HL-60 (cell line): ENCODE measurements at regions not wholly inside any gene's neighbourhood (a gene's known extent, or its start where the extent isn't known, plus 50 kb on each side); places are given as distances from the start of the nearest gene placed in this dataset.

Experiments
- DNase-seq, 2 experiments: peaks; one replicate each; pipeline ENCODE4 v3.0.0-alpha.2; 2010 to 2020; ENCODE audit warnings: low read depth in 1 of 2, low spot score in 1 of 2
- H3K27ac ChIP-seq: fragments of 250-450 bp; sonication (Bioruptor Pico); replicated peaks from 2 replicates; pipeline ENCODE4 v1.5.1; 2020; ENCODE audit warnings: mild to moderate bottlenecking, moderate library complexity
- H3K27me3 ChIP-seq: fragments of 250-450 bp; sonication (Bioruptor Pico); 2 replicates; pipeline ENCODE4 v1.5.1; 2021; ENCODE audit warnings: mild to moderate bottlenecking, moderate library complexity; ENCODE audit not compliant: insufficient read depth, poor library complexity, severe bottlenecking
- H3K4me3 ChIP-seq: replicated peaks from 2 replicates; pipeline ENCODE4 v1.5.1; 2011; ENCODE audit warnings: mild to moderate bottlenecking, control low read depth, low read length; ENCODE audit not compliant: insufficient read depth
- GABPA ChIP-seq: IDR thresholded peaks from 2 replicates; pipeline ENCODE4 v1.6.1; 2012; ENCODE audit warnings: low read depth
- POLR2AphosphoS5 ChIP-seq: IDR thresholded peaks from 2 replicates; pipeline ENCODE4 v1.6.1; 2012; ENCODE audit warnings: low read depth
- SPI1 ChIP-seq: IDR thresholded peaks from 2 replicates; pipeline ENCODE4 v1.6.1; 2012; ENCODE audit warnings: low read depth, mild to moderate bottlenecking, borderline replicate concordance
- TF ChIP-seq, protein P1 (sequence below): IDR thresholded peaks from 2 replicates; pipeline ENCODE4 v1.6.1; 2012; ENCODE audit warnings: low read depth; ENCODE audit not compliant: insufficient replicate concordance
- TF ChIP-seq, protein P2 (sequence below): IDR thresholded peaks from one replicate; pipeline ENCODE4 v1.5.1; 2011; ENCODE audit warnings: low read length, control low read depth, inconsistent platforms; ENCODE audit not compliant: insufficient read depth

DNA sequence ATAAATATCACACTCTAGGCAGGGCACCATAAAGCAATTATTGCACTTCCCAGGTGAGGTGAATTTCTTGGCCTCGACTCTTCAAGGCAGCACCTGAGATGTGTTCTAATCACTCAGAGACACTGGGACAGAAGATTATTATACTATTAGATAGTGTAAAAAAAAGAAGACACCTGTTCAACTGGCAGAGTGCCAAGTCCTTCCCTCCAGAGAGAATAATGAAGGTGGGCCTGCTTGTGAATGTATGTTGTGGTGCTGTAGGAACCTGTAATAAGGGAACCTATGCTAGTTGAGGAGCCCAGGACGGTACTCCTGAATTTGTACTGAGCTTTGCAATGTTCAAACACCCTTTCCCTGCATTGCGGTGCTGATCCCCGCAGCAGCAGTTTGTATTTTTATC is 107.5 kb downstream of the NXPE2 start:
- TF ChIP-seq GABPA (no peak), POLR2AphosphoS5 (no peak), SPI1 (no peak)
- TF ChIP-seq, protein P1, sequence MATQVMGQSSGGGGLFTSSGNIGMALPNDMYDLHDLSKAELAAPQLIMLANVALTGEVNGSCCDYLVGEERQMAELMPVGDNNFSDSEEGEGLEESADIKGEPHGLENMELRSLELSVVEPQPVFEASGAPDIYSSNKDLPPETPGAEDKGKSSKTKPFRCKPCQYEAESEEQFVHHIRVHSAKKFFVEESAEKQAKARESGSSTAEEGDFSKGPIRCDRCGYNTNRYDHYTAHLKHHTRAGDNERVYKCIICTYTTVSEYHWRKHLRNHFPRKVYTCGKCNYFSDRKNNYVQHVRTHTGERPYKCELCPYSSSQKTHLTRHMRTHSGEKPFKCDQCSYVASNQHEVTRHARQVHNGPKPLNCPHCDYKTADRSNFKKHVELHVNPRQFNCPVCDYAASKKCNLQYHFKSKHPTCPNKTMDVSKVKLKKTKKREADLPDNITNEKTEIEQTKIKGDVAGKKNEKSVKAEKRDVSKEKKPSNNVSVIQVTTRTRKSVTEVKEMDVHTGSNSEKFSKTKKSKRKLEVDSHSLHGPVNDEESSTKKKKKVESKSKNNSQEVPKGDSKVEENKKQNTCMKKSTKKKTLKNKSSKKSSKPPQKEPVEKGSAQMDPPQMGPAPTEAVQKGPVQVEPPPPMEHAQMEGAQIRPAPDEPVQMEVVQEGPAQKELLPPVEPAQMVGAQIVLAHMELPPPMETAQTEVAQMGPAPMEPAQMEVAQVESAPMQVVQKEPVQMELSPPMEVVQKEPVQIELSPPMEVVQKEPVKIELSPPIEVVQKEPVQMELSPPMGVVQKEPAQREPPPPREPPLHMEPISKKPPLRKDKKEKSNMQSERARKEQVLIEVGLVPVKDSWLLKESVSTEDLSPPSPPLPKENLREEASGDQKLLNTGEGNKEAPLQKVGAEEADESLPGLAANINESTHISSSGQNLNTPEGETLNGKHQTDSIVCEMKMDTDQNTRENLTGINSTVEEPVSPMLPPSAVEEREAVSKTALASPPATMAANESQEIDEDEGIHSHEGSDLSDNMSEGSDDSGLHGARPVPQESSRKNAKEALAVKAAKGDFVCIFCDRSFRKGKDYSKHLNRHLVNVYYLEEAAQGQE: no peak
- TF ChIP-seq, protein P2, sequence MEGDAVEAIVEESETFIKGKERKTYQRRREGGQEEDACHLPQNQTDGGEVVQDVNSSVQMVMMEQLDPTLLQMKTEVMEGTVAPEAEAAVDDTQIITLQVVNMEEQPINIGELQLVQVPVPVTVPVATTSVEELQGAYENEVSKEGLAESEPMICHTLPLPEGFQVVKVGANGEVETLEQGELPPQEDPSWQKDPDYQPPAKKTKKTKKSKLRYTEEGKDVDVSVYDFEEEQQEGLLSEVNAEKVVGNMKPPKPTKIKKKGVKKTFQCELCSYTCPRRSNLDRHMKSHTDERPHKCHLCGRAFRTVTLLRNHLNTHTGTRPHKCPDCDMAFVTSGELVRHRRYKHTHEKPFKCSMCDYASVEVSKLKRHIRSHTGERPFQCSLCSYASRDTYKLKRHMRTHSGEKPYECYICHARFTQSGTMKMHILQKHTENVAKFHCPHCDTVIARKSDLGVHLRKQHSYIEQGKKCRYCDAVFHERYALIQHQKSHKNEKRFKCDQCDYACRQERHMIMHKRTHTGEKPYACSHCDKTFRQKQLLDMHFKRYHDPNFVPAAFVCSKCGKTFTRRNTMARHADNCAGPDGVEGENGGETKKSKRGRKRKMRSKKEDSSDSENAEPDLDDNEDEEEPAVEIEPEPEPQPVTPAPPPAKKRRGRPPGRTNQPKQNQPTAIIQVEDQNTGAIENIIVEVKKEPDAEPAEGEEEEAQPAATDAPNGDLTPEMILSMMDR: no peak
- Histone ChIP-seq H3K27me3 (no peaks in the 10 kb centered on the region), H3K27ac (no peak overlapping the region), H3K4me3 (no peak overlapping the region)
- DNase-seq: no peak

DNA sequence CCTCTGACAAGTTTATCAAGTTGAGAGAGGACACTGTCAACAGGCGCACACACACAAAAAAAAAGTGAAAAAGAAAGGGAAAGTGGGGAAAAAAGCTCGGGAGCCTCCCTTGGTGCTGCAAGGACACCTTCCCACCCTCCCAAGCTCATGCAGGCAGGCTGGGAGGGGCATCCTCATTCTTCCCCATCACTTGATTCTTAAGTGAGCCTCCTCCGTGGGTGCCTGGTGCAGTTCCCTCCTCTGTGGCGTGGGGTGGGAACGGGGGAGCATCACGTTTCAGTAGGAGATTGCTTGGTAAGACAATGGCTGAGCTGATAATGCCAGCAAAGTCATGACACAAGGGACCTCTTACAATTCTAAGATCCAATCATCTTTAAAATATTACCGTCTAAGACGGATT is 108.8 kb downstream of the NXPE2 start:
- H3K27me3 ChIP-seq: no peaks in the 10 kb centered on the region
- TF ChIP-seq GABPA: no peak
- TF ChIP-seq, protein P1: no peak
- TF ChIP-seq, protein P2: no peak
- TF ChIP-seq SPI1: no peak
- no peak for TF ChIP-seq POLR2AphosphoS5
- no peak overlapping the region for H3K4me3 ChIP-seq
- no peak overlapping the region for H3K27ac ChIP-seq
- DNase-seq: no peak

DNA sequence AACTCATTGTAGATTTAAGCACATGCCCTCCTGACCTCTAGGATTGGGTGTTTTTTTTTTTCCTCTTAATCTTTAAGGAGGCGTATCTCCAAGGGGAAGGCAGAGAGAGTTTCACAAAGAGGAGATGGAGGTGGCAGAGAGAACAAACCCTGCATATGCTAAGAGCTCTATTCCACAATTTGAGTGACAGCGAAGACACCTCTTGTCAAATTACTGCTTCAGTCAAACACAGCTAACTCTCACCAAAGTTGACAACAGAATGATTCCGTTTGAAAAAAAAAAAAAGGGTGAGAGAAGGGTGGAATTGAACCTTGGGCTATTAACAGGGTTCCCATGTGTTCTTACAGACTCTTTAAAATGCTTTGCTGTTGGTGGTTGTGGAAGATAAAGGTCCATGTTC is 112.6 kb downstream of the NXPE2 start:
- TF ChIP-seq GABPA (no peak), POLR2AphosphoS5 (no peak)
- TF ChIP-seq, protein P1: no peak
- TF ChIP-seq, protein P2: no peak
- DNase-seq: no peak
- Histone ChIP-seq H3K27me3 (no peaks in the 10 kb centered on the region), H3K4me3 (no peak overlapping the region), H3K27ac (no peak overlapping the region)
